HG02870 (cell line): ENCODE measurements at regions not wholly inside any gene's neighbourhood (a gene's known extent, or its start where the extent isn't known, plus 50 kb on each side); places are given as distances from the start of the nearest gene placed in this dataset.

Experiments
- ATAC-seq: cut with Tn5 transposase; IDR thresholded peaks from one replicate; pipeline ENCODE4 v1.9.1; 2021; ENCODE audit warnings: mild to moderate bottlenecking, moderate library complexity; ENCODE audit not compliant: unreplicated experiment

DNA sequence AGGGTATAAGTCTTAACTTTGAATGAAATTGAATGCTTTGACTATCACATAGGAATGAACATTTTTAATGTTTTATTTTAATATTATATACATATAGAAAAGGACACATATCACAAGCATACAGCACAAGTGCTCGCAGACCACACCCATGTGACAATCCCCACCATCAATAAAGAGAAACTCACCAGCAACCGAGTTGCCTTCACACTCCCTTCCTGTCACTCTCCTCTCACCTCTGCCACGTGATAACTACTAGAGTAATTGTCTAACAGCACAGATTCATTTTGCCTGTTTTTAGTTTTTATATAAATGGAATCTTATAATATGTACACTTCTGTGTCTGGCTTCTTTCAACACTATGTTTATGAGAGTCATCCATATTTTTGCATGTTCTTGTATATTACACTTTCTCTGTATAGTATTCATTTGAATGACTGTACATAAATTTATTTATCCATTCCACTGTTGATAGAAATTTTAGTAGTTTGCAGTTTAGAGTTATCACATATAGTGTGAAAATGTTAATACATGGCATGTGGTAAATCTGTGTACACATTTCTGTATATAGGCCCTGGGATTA is 304.9 kb upstream of the DUSP10 start:
- ATAC-seq = no peak

DNA sequence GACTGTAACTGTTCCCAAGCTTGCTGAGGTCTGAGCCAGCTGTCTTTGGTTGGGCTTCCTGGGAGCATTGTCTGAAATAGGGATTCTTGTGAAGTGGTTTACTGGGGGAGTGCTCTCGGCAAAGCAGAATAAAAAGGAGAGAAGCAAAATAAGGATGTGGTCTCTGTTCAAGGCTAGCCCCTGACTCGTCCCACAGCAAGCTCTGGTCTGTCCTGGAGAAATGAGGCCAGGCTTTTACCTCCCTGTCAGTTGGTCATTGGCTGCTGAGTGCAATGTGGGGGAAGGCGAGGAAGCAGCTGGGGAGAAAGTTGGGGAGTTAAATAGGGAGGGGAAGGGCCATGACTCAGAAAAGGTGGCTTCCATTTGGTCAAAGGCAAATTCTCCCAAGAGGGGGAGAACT is 303.9 kb upstream of the DUSP10 start:
- ATAC-seq = no peak

DNA sequence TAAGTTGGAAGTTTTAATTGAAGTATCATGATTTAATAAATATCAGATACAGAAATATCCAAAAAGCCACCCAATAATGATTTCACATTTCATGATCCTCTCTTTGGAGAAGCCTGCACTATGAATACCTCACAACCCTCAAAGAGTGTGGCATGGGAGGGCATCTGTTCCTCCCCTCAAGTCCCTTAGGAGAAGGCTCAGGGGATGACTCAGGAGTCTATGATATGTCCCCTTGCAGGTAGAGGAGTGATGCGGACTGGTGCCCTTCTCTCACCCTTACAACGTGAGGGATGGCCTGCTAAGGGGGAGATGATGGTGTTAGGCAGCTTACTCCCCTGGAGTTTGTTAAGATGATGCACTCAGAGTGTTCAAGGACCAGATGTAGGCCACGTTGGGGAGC is 303.3 kb upstream of the DUSP10 start:
- ATAC-seq = no peak

DNA sequence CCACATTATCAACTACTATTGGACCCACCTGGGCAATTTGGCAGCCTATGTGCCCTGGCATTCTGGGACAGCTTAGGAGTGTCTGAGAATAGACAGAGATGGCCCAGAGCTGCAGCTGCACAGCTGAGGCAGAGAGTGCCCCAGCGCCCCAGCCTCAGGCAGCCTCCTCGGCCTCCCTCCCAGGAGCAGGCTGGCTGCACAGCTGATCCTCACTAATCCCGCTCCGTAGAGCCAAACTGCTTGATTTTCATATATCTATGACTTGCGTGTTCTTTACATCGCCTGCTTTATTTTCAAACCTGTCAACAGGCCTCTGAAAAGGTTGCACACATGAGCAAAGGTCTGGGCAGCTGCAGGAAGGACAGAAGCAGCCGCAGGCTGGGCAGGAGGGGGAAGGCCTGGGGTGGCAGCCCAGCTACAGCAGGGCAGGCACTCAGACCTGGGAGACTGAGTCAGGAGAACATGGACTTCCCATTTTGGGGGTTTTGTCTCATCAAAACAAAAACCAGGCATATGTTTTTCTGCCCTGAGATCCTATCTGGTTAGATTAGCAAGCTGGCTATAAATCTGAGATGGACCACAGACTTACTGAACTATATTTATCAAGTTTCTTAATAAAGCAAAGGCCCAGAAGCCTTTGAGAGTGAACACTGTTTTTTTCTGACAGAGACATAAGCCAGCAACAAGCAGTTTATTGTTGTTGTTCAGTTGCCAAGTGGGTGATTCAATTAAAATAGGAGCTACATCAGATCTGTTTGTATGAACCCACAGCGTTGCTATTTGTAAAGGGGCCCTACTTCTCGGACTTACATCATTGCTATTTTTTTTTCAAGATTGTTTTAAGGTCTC is 301.8 kb upstream of the DUSP10 start:
- no peak for ATAC-seq

DNA sequence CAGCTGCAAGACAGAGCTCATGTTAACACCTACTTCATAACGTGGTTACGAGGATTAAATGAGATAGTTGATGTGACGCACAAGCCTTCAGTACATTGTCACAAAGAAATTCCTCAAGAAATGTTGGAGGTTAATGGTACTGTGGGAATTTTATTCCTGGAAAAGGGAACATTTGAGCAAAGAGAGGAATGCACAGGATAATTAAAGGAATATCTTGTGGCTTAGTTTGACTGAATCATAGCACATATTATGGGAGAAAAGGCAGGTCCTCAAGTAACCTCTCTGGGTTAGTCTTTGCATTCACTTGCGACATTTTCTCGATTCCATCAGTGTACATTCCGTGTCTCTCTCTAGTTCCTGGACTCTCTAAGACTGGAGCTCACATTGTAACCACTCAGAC is 300.2 kb upstream of the DUSP10 start:
- ATAC-seq = no peak

DNA sequence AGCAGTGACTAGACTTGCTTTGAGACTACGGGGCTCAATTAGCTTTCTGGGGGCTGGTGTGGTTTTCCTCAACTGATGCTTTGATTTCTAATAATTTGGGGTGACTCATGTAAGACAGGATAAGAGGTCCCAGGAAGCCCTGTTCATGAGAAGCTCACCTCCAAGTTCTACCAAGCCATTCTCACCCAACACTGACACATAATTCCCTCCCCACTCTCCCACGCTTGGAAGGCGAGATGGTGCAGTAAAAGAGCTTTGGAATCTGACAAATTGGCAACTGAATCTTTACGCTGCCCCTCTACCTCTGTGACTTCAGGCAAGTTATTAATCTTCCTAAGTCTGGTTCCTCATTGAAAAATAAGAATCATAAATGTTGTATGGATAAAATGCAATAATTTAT is 299.1 kb upstream of the DUSP10 start:
- no peak for ATAC-seq

DNA sequence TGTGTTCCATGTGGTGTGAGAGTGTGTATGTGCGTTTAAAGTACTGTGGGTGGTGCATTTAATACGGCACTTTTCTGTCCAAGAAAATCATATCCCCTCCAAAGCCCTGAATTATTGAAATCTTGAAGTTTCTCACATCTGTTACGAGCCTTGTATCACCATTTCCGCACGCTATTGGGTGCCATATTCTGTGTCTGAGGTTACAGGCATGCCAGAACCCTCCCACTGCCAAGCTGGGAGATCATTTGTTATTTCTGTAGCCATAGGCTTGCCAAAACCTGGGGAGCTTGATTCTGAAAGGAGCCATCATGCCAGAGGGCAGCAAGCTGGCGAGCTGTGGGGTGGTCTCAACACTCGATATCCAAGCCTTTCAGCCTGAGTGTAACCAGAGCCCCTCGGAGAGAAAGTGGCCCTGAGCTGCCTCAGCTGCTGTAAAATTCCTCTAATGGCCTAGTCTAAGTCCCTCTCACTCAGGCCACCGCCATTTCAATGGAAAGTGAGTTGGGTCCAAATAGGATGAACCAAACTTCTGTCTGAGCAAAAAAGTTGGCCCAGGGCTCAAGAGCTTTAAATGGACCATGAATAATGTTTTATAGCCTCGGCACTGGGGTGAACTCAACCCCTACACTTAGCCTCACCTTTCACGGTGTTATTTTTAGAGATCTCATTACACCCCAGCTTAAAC is 298.4 kb upstream of the DUSP10 start:
- ATAC-seq = no peak

DNA sequence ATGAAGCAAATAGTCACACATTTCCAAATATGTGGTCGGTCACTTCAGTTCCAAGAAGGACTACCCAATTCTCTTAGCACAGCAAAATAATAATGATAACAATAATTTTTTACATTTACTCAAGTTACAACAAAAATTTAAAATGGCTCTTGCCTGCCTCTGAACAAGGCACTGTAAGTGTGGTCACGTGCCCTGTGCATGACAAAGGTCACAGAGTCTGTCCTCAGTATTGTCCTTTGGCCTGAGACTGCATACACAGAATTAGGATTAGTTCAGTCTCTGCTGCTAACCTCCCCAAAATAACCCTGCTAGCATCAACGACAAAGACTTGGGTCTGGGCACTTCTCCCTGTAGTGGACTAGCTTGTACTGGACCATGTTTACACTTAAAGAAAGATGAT is 297.1 kb upstream of the DUSP10 start:
- no peak for ATAC-seq

DNA sequence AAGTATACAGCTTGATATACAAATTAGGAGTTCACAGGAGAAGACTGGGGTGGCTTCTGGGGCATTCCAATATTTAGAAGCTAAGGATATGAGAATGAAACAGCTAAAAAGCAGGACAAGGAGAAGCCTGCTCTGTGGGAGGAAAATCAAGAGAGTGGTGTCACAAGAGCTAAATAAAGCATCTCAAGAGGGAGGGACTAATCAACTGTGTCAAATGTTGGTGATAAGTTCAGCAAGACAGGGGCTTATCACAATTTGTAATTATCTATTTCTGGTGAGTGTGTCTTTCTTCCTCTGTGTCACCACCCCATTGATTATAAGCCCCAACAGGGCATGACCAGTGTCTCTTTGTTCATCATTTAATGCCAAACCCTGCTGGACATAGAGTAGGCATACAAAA is 295.8 kb upstream of the DUSP10 start:
- no peak for ATAC-seq

DNA sequence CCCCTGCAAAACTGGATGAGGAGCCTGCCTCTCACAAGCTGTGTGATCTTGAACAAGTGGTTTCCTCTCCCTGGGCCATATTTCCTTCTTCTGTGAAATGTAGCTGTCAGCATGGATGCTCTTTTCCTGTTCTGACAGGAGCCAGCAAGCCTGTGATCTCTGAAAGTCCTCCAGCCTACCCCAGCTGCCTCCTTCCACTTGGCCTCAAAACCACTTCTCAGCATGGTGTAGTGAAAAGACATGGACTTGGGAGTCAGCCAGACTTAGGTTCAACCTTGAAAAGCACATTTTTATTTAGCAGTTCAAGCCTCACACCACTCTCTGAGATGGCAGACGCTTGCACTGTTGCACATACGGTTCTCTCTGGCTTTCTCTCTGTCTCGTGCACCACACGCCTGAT is 292.9 kb upstream of the DUSP10 start:
- no peak for ATAC-seq

DNA sequence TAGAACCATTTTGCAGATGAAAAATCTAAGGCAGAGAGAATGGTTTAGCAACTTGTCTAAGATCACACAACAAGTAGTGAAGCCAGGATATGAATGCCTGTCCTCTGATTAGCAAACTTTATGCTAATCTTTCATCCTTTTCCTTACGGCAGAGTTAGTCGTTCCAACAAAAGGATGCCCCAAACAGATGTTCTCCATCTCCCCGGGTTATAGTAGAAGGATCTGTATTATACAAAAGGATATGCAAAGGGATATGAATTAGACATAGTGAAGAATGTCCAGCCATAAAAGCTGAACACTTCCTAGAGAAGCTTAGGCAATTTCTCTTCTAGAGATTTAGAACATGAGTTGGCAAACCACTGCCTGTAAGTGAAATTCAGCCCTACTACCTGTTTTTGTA is 291.6 kb upstream of the DUSP10 start:
- no peak for ATAC-seq

DNA sequence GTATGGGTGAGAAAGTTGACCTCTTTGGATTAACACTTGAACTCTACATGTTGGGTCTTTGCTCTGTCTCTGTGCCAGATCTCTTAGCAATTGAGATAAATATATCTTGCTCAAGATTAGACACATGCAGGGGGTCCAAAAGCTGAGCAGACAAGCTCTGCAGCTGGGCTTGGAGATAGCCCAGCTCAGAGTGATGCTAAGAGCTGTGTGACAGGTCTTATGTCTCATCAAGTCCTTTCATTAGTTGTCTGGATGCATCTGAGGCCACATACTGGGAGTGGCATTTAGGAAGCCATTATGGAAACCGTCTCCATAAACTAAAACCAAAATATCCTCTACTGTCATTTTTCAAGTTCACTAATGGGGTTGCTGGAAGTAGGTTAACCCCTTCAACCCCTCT is 289.4 kb upstream of the DUSP10 start:
- ATAC-seq = no peak

DNA sequence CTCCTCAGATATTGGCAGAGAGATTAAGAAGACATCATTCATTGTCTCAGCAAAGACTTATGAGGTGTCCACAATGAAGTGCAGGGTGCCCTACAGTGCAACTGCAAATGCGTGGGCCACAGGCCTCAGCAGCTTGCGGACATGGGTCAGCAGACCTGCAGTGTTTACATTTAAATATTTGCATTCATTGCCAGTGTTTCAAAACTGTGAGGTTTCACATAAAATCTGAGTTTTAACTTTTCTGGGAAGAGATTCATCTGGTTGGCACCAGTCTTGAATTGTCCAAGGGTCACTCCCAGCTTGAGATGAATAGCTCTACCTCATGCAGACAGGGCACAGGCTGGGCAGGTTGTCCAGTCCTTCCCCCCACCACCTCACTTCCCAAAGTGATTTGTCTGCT is 286.8 kb upstream of the DUSP10 start:
- no peak for ATAC-seq

DNA sequence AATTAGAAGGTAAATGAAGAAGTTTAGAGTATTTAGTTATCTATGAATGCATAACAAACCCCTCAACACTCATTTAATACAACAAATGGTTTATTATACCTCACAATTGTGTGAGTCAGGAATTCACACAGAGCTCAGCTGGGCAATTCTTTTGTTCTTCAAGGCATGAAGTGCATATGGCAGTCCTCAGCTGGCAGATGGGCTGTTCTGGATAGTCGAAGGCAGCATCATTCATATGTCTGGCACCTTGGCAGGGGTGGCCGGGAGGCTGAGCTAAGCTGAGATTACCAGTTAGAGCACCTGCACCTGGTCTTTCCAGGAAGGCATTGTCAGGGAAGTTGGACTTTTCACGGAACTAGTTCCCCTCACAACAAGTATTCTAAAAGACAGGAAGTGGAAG is 286.2 kb upstream of the DUSP10 start:
- no peak for ATAC-seq

DNA sequence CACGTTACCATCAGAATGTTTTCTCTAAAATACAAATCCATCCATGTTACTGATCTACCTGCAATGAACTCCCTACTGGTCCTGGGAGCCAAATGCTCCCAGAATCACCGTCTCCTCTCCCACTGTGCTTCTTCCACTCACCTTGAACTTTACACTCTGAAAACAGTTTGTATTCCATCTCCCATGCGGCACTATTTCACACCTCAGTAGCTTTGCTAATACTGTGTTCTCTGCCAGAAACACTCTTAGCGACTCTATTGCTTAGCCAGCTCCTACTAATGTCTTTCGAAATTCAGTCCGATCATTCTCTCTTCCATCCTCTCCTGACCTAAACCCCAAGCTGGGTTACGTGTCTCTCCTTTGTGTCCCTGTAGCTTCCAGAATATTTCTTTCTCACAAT is 284.4 kb upstream of the DUSP10 start:
- no peak for ATAC-seq

DNA sequence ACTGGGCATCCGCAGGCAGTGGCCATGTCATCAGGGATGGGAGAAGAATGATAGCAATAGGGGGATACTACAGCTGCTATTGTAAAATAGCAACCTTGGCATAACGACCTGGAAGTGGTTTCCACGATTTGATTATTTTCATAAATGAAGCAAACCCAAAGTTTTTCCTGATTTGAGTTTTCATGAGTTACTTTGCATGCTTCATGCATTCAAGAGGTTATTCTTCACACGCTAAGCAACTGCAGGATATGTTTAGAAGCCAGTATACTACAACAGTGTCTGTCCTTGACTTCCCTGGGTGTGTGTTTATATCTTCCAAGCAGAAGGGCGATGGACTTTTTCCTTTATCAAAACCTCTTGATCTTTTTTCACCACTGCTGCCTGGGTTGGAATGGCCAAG is 281.1 kb upstream of the DUSP10 start:
- ATAC-seq = peak; percentile 70

DNA sequence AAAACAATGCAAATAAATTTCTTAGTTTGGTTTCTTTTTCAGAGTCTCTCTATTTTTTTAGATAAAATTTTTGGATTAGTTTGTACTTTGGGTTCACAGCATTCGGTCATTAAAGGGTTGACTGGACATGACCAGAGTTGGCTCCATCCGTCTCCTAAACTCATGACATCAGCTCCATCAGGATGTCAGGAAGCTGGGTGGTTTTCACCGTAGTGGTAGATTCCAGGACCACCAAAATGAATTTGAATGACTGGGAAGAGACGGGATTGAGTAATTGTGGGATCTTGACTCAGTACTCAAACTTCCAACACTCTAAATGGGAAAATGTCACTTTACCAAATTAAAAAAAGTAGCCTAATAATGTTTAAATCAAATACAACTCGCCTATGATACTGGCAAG is 279.2 kb upstream of the DUSP10 start:
- ATAC-seq = no peak

DNA sequence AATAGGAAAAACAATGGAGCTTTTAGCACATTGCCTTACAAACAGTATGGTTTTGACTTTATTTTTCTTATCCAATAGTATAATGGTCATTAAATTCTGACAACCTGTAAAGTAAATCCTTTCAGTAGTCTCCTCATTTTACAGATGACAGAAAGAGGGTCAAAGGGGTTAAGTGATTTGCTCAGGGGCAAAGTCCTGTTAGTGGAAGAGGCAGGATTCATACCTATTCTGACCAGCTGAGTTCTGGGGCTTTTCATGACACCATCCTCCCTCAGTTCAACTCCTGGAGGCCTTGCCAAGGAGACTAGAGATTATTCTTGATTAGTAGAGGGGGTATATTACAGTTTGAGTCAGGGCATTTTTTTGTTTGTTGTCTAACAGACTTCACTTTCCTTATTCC is 278.7 kb upstream of the DUSP10 start:
- ATAC-seq = no peak

DNA sequence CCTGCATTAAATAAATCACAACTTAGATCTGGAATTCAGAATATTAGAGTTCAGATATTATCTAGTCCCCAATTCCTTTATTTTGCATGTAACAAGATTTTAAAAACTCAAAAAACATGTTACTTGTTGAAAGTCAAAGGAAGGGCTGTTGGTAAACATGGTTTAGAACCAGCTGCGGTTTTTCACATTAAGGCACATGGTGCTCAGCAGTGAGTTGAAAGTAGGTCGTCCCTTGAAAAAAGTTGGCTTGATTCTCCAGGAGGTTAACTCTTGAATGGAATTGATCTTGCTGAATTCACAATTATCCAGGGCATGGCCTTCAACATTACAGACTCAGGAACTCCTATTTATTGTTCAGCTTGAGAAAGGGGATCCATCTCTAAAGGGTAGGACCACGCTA is 277.1 kb upstream of the DUSP10 start:
- ATAC-seq = no peak

DNA sequence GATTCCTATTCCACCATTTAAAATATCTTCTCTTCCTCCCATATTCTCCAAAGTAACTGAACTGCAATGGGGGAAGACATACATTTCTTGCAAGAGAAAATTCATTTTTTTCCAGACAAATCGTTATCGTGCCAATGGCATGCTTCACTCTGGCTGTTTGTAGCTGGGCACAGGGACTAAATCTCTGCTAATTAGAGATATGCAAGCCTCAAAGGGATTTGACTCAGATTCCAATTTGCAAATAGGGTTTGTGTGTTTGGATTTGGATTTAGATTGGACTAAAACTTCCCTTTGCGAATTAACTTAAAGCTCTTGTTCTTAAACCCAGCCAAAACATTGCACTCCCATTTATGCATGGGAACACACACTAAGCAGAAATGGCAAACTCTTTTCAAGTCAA is 276.2 kb upstream of the DUSP10 start:
- ATAC-seq = no peak

DNA sequence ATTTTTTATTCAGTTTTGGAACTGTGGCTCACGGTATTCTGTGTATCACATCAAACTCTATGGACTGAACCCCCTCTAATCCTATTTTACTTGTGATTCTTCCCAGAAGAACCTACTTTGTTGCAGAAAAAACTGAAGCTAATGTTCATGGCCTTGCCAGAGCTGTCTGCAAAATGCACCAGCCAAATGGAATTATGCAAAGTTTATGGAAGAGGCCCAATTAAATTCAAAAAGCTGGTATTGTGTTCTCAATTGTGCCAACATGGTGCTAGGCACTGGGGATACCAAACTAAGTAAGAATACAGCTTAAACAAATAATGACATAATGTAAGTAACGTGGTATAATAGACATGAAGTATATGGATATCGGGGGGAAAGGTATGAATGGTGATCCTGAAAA is 273.8 kb upstream of the DUSP10 start:
- ATAC-seq = no peak

DNA sequence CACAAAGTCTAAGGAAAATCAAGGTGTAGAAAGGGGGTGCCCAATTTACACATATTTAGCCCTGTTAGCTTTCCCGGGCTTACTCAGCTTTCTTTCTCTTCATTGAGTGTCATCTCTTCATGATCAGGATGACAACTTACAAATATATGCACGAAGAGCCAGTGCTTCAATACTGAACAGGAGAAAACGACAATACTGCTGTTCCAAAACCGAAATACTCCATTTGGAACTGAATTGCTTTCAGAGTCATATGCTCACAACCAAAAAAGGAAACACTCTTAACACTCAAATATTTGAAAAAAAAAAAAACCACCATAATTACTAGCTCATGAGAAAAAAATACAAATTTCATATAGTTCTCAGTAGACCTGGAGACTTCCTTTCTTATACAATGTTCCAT is 272.1 kb upstream of the DUSP10 start:
- no peak for ATAC-seq
